Type B pancreatic cell (in vitro differentiated cells): ENCODE measurements at regions not wholly inside any gene's neighbourhood (a gene's known extent, or its start where the extent isn't known, plus 50 kb on each side); places are given as distances from the start of the nearest gene placed in this dataset.

Experiments
- DNase-seq: peaks from one replicate; pipeline ENCODE4 v3.0.0; 2021; ENCODE audit warnings: mixed read lengths; ENCODE audit not compliant: unreplicated experiment; ENCODE audit errors: extremely low spot score
- H3K27ac Mint-ChIP-seq: 2 replicates; pipeline ENCODE4 v1.8.0; 2021; ENCODE audit warnings: mild to moderate bottlenecking, mixed read lengths
- H3K27me3 Mint-ChIP-seq: 2 replicates; pipeline ENCODE4 v1.8.0; 2021; ENCODE audit warnings: mixed read lengths
- H3K36me3 Mint-ChIP-seq: 2 replicates; pipeline ENCODE4 v1.8.0; 2021; ENCODE audit warnings: mixed read lengths
- H3K4me1 Mint-ChIP-seq: one replicate; pipeline ENCODE4 v1.8.0; 2021; ENCODE audit warnings: mixed read lengths; ENCODE audit not compliant: unreplicated experiment
- H3K4me3 Mint-ChIP-seq: 2 replicates; pipeline ENCODE4 v1.8.0; 2021; ENCODE audit warnings: mild to moderate bottlenecking, mixed read lengths
- H3K9me3 Mint-ChIP-seq: 2 replicates; pipeline ENCODE4 v1.8.0; 2021; ENCODE audit warnings: mixed read lengths
- CTCF ChIP-seq: fragments of 200-600 bp; sonication (generic); conservative IDR thresholded peaks from 2 replicates; pipeline ENCODE4 v1.5.0; 2021; ENCODE audit warnings: antibody characterized with exemption, mild to moderate bottlenecking

GRCh38 chr5:56457887-56458812 is 225.0 kb upstream of the ANKRD55 start:
- Mint-ChIP-seq H3K36me3 (no peaks in the 10 kb centered on the region), H3K4me1 (peaks cover 42% of the 10 kb centered on the region), H3K4me3 (no peak overlapping the region), H3K27ac (peak overlapping the region; percentile 21), H3K9me3 (peaks cover 8% of the 10 kb centered on the region), H3K27me3 (peaks cover 2% of the 10 kb centered on the region)
- DNase-seq, result no peak
- no peak for TF ChIP-seq CTCF

DNA sequence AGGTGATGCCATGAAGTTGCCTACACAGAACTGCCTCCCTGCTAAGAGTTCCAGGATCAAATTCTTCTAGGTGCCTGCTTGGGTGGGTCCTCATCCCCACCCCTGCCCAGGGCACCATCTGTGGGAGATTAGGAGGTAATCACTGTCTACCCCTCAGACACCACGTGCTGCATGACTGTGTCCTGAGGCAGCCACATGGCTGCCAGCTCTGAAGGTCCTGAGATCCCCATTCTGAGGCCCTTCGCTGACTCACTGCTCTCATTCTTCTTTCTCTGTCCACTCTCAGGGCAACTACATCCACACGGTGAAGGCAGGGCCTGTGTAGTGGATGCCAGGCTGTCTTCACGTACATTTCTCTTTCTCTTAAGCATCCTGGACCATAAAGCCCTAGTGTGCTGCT is 222.9 kb upstream of the ANKRD55 start:
- Mint-ChIP-seq H3K4me1 (peaks cover 50% of the 10 kb centered on the region), H3K9me3 (peaks cover 8% of the 10 kb centered on the region), H3K4me3 (no peak overlapping the region), H3K27ac (no peak overlapping the region), H3K27me3 (peaks cover 2% of the 10 kb centered on the region), H3K36me3 (no peaks in the 10 kb centered on the region)
- no peak for DNase-seq
- TF ChIP-seq CTCF, result no peak

- no peak overlapping the region for H3K4me3 Mint-ChIP-seq
- TF ChIP-seq CTCF, result no peak
- peaks cover 8% of the 10 kb centered on the region for H3K9me3 Mint-ChIP-seq
- DNase-seq, result no peak
- H3K36me3 Mint-ChIP-seq, result no peaks in the 10 kb centered on the region
- peaks cover 2% of the 10 kb centered on the region for H3K27me3 Mint-ChIP-seq
- no peak overlapping the region for H3K27ac Mint-ChIP-seq
- peaks cover 44% of the 10 kb centered on the region for H3K4me1 Mint-ChIP-seq
Observed at GRCh38 chr5:56455417-56455816, 222.3 kb upstream of the ANKRD55 start.

- H3K4me1 Mint-ChIP-seq, result peaks cover 34% of the 10 kb centered on the region
- DNase-seq, result no peak
- no peak for TF ChIP-seq CTCF
- H3K27ac Mint-ChIP-seq, result peak overlapping the region; percentile 76
- peaks cover 8% of the 10 kb centered on the region for H3K9me3 Mint-ChIP-seq
- peaks cover 2% of the 10 kb centered on the region for H3K27me3 Mint-ChIP-seq
- no peaks in the 10 kb centered on the region for H3K36me3 Mint-ChIP-seq
- peak overlapping the region; percentile 16 for H3K4me3 Mint-ChIP-seq
Observed at GRCh38 chr5:56454219-56454862, 221.2 kb upstream of the ANKRD55 start.

- TF ChIP-seq CTCF, result no peak
- Mint-ChIP-seq H3K27ac (no peak overlapping the region), H3K4me3 (no peak overlapping the region), H3K9me3 (peaks cover 8% of the 10 kb centered on the region), H3K36me3 (no peaks in the 10 kb centered on the region), H3K27me3 (peaks cover 2% of the 10 kb centered on the region), H3K4me1 (peaks cover 34% of the 10 kb centered on the region)
- DNase-seq, result no peak
Observed at GRCh38 chr5:56451742-56452141, 218.6 kb upstream of the ANKRD55 start.
